IMR-90 (cell line): ENCODE measurements at regions not wholly inside any gene's neighbourhood (a gene's known extent, or its start where the extent isn't known, plus 50 kb on each side); places are given as distances from the start of the nearest gene placed in this dataset.

ENCODE experiments used
- ATAC-seq: fragments of 200-7000 bp; cut with Tn5 transposase; 2 replicates; pipeline ENCODE4 v1.9.1; 2020; ENCODE audit warnings: low read depth, mild to moderate bottlenecking, moderate library complexity
- BruUV-seq: library from RNA; stranded (reverse); fragments of 400-500 nt; replicated peaks from 2 replicates; lab custom pipeline; 2021; lab: Mats Ljungman, UMichigan
- CTCF ChIA-PET: fragments of 300-600 bp; formaldehyde crosslinking; extraction: SDS; loops from one replicate; lab custom pipeline; 2021; ENCODE audit warnings: antibody characterized with exemption; lab: Yijun Ruan, JAX
- POLR2A ChIA-PET: fragments of 300-600 bp; sonication (Branson Sonifier 250); formaldehyde crosslinking; loops from one replicate; lab custom pipeline; 2022; ENCODE audit warnings: antibody characterized with exemption; ENCODE audit not compliant: unreplicated experiment; lab: Charles Lee
- DNase-seq: peaks from one replicate; pipeline ENCODE4 v3.0.0; 2013
- H2AFZ ChIP-seq: replicated peaks from 2 replicates; pipeline ENCODE3; 2013; ENCODE audit warnings: low read length, mild to moderate bottlenecking; ENCODE audit not compliant: poor library complexity
- H2AK5ac ChIP-seq: 2 replicates; pipeline ENCODE4 v1.6.1; 2013; ENCODE audit warnings: low read depth, low read length, inconsistent platforms
- H2AK9ac ChIP-seq: replicated peaks from 2 replicates; pipeline ENCODE3; 2013; ENCODE audit warnings: mild to moderate bottlenecking, low read depth, low read length, moderate library complexity; ENCODE audit not compliant: poor library complexity
- H2BK120ac ChIP-seq: 2 replicates; pipeline ENCODE4 v1.6.1; 2013; ENCODE audit warnings: low read depth, low read length, inconsistent platforms
- H2BK15ac ChIP-seq: 3 replicates; pipeline ENCODE4 v1.6.1; 2013; ENCODE audit warnings: low read depth, low read length, inconsistent platforms
- H2BK20ac ChIP-seq: 2 replicates; pipeline ENCODE4 v1.6.1; 2013; ENCODE audit warnings: low read depth, mild to moderate bottlenecking, inconsistent platforms, low read length, moderate library complexity
- H2BK5ac ChIP-seq: 2 replicates; pipeline ENCODE4 v1.6.1; 2013; ENCODE audit warnings: mild to moderate bottlenecking, low read depth, low read length, inconsistent platforms; ENCODE audit not compliant: poor library complexity, severe bottlenecking
- H3K14ac ChIP-seq: replicated peaks from 2 replicates; pipeline ENCODE4 v1.6.1; 2013; ENCODE audit warnings: low read depth, low read length, inconsistent platforms
- H3K18ac ChIP-seq: 2 replicates; pipeline ENCODE4 v1.6.1; 2013; ENCODE audit warnings: low read depth, low read length, control low read depth
- H3K23ac ChIP-seq: 2 replicates; pipeline ENCODE4 v1.6.1; 2013; ENCODE audit warnings: low read depth, low read length, inconsistent platforms
- H3K27ac ChIP-seq: 2 replicates; pipeline ENCODE4 v1.5.1; 2013; ENCODE audit warnings: mild to moderate bottlenecking, control low read depth, low read length; ENCODE audit not compliant: insufficient read depth
- H3K27me3 ChIP-seq: 2 replicates; pipeline ENCODE4 v1.6.1; 2013; ENCODE audit warnings: low read length; ENCODE audit not compliant: control insufficient read depth, insufficient read depth
- H3K36me3 ChIP-seq: 2 replicates; pipeline ENCODE4 v1.6.1; 2013; ENCODE audit warnings: low read length, mixed read lengths; ENCODE audit not compliant: control insufficient read depth, insufficient read depth
- H3K4ac ChIP-seq: 2 replicates; pipeline ENCODE4 v1.6.1; 2013; ENCODE audit warnings: low read depth, low read length, inconsistent platforms
- H3K4me1 ChIP-seq: 2 replicates; pipeline ENCODE4 v1.6.1; 2013; ENCODE audit warnings: low read length, mixed read lengths; ENCODE audit not compliant: control insufficient read depth, insufficient read depth
- H3K4me2 ChIP-seq: 2 replicates; pipeline ENCODE4 v1.6.1; 2013; ENCODE audit warnings: low read depth, mild to moderate bottlenecking, control low read depth, low read length, moderate library complexity
- H3K4me3 ChIP-seq: 2 replicates; pipeline ENCODE4 v1.5.1; 2013; ENCODE audit warnings: low read depth, mild to moderate bottlenecking, control low read depth, low read length, moderate library complexity; ENCODE audit not compliant: insufficient read depth
- H3K56ac ChIP-seq: 2 replicates; pipeline ENCODE4 v1.6.1; 2013; ENCODE audit warnings: low read length, inconsistent platforms; ENCODE audit not compliant: insufficient read depth; ENCODE audit errors: extremely low read depth
- H3K79me1 ChIP-seq, 2 experiments: 2 replicates each; pipeline ENCODE4 v1.6.1; 2013; ENCODE audit warnings: low read length in 2 of 2, inconsistent platforms in 1 of 2, low read depth in 1 of 2
- H3K9ac ChIP-seq: 2 replicates; pipeline ENCODE4 v1.6.1; 2013; ENCODE audit warnings: low read depth, low read length, control low read depth
- H3K9me1 ChIP-seq: 2 replicates; pipeline ENCODE4 v1.6.1; 2013; ENCODE audit warnings: low read length, inconsistent platforms; ENCODE audit not compliant: insufficient read depth
- H3K9me3 ChIP-seq: 2 replicates; pipeline ENCODE4 v1.6.1; 2013; ENCODE audit warnings: low read length; ENCODE audit not compliant: control insufficient read depth, insufficient read depth
- H4K20me1 ChIP-seq: 2 replicates; pipeline ENCODE4 v1.6.1; 2013; ENCODE audit warnings: low read length, inconsistent platforms; ENCODE audit not compliant: insufficient read depth
- H4K5ac ChIP-seq: 2 replicates; pipeline ENCODE4 v1.6.1; 2013; ENCODE audit warnings: mild to moderate bottlenecking, low read depth, low read length, control low read depth
- H4K8ac ChIP-seq, 2 experiments: 2 replicates each; pipeline ENCODE4 v1.6.1; 2013; ENCODE audit warnings: low read depth in 2 of 2, low read length in 2 of 2, control low read depth in 1 of 2, inconsistent platforms in 1 of 2
- H4K91ac ChIP-seq: 2 replicates; pipeline ENCODE4 v1.6.1; 2013; ENCODE audit warnings: low read depth, low read length, inconsistent platforms; ENCODE audit not compliant: insufficient read depth
- MAFK ChIP-seq: IDR thresholded peaks from 2 replicates; pipeline ENCODE4 v1.6.1; 2012; ENCODE audit warnings: low read depth, low read length, improper control_type of control experiment
- RAD21 ChIP-seq: IDR thresholded peaks from 2 replicates; pipeline ENCODE4 v1.6.1; 2012; ENCODE audit warnings: low read length, improper control_type of control experiment
- WGBS, 2 experiments: methylation state at CpG; one replicate each; pipeline versions ENCODE4 v1.1.5 to v1.1.7; 2013; ENCODE audit warnings: missing lambda C conversion rate in 2 of 2; ENCODE audit not compliant: insufficient read length in 1 of 2; ENCODE audit errors: extremely low coverage in 2 of 2; 5-methylcytosine and 5-hydroxymethylcytosine counted together
- dilution Hi-C: fragments of 300-500 bp; cut with HindIII; formaldehyde crosslinking; loops from one replicate; pipeline ENCODE4 v1.14.3; 2018; ENCODE audit warnings: low sequenced_read_pairs; ENCODE audit not compliant: unreplicated experiment
- in situ Hi-C: fragments of 300-500 bp; cut with MboI; formaldehyde crosslinking; loops from 3 replicates; pipeline ENCODE4 v1.14.3; 2019; ENCODE audit warnings: low sequenced_read_pairs, inconsistent platforms, mixed read lengths
- intact Hi-C: fragments of 100-400 bp; cut with micrococcal nuclease; formaldehyde crosslinking; loops from 2 replicates; pipeline ENCODE4 v1.10.0; 2022

GRCh38 chr6:140777780-140778179 is 1354.9 kb upstream of the GJE1 start:
- no peak overlapping the region for H3K23ac ChIP-seq
- H3K4me3 ChIP-seq: no peak overlapping the region
- no peak overlapping the region for H3K14ac ChIP-seq
- dilution Hi-C loops: no loop called here
- no peaks in the 10 kb centered on the region for H3K27me3 ChIP-seq
- WGBS, 2 experiments: no CpG with 5 or more reads among the region's 4 CpGs
- H3K9me1 ChIP-seq: no peaks in the 10 kb centered on the region; the same call in 1 of the 2 replicates
- no peaks in the 10 kb centered on the region for H3K36me3 ChIP-seq
- in situ Hi-C loops: no loop called here
- no peak overlapping the region for H2AK9ac ChIP-seq
- ChIA-PET POLR2A (no interaction called here), CTCF (no interaction called here)
- TF ChIP-seq MAFK (peak; percentile 43; the same call in 1 of the 2 replicates), RAD21 (no peak)
- no peak overlapping the region for H4K91ac ChIP-seq
- H3K4ac ChIP-seq: no peak overlapping the region
- DNase-seq: no peak
- no peak overlapping the region for H2BK5ac ChIP-seq
- no peaks in the 10 kb centered on the region for H3K79me1 ChIP-seq
- H2BK15ac ChIP-seq: no peak overlapping the region
- no peak overlapping the region for H4K8ac ChIP-seq
- no peak overlapping the region for H3K4me2 ChIP-seq
- no peak overlapping the region for H2AK5ac ChIP-seq
- H3K9me3 ChIP-seq: no peaks in the 10 kb centered on the region
- no peak overlapping the region for H3K56ac ChIP-seq
- no TSS peak for BruUV-seq
- no peak for ATAC-seq
- H3K18ac ChIP-seq: no peak overlapping the region
- H2BK120ac ChIP-seq: no peak overlapping the region
- no peak overlapping the region for H2AFZ ChIP-seq
- no peak overlapping the region for H3K9ac ChIP-seq
- intact Hi-C loops: no loop called here
- peaks cover 7% of the 10 kb centered on the region; the same call in 1 of the 2 replicates for H3K4me1 ChIP-seq
- H2BK20ac ChIP-seq: no peak overlapping the region
- H4K20me1 ChIP-seq: no peaks in the 10 kb centered on the region
- H3K27ac ChIP-seq: no peak overlapping the region
- no peak overlapping the region for H4K5ac ChIP-seq
